ENCODE measurements at regions not wholly inside any gene's neighbourhood (a gene's known extent, or its start where the extent isn't known, plus 50 kb on each side); places are given as distances from the start of the nearest gene placed in this dataset.

DNA sequence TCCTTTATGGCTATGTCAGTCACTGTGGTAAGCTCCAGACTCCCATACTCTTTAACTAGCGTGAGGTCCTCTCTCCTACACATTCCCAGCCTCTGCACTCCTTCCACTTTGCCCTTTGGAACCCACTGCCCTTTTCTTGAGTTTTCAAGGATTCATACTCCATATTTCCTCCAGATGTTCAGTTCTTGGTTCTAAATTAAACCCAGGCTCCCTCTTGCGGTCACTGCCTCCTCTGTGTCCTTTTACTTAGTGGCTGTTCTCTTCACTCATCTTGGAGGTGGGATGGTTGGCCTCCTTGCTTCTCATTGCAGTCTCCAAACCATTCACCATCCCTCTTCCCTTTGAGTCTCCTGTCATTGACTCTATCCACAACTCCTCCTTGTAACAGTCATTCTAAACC lies 208.1 kb downstream of the TGFB2 start:
- POLR2A ChIA-PET = no interaction called here

DNA sequence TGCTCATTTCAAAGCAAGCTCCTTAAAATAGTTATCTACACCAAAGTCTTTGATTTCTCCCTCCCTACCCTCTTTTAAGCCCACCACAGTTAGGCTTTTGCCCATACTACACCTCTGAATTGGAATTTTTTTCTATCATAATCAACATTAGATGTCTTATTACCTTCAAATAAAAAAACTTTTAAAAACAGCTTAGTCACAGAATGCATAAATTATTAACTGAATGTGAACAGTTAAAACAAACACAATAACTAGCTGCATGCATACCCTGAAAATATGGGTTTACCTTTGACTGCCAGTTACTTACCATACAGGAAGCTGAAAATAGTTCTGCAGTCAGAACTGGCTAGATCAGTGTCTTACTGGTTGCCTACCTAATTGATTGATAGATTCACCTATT lies 210.9 kb downstream of the TGFB2 start:
- ChIA-PET POLR2A (no interaction called here), CTCF (no interaction called here)
- no peak for DNase-seq (ENCODE audit: extremely low spot score)
- TF ChIP-seq, protein P1, sequence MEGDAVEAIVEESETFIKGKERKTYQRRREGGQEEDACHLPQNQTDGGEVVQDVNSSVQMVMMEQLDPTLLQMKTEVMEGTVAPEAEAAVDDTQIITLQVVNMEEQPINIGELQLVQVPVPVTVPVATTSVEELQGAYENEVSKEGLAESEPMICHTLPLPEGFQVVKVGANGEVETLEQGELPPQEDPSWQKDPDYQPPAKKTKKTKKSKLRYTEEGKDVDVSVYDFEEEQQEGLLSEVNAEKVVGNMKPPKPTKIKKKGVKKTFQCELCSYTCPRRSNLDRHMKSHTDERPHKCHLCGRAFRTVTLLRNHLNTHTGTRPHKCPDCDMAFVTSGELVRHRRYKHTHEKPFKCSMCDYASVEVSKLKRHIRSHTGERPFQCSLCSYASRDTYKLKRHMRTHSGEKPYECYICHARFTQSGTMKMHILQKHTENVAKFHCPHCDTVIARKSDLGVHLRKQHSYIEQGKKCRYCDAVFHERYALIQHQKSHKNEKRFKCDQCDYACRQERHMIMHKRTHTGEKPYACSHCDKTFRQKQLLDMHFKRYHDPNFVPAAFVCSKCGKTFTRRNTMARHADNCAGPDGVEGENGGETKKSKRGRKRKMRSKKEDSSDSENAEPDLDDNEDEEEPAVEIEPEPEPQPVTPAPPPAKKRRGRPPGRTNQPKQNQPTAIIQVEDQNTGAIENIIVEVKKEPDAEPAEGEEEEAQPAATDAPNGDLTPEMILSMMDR (IDR thresholded peaks at IDR 0.05; ENCODE audit: control extremely low read depth, extremely low read depth, low read depth, missing control alignments) = no peak

More for the DNA sequence above, 208.1 kb downstream of the TGFB2 start:
- DNase-seq (ENCODE audit: extremely low spot score) = no peak
- CTCF ChIA-PET = no interaction called here
- TF ChIP-seq, protein P1 (IDR thresholded peaks at IDR 0.05; ENCODE audit: control extremely low read depth, extremely low read depth, low read depth, missing control alignments) = no peak

DNA sequence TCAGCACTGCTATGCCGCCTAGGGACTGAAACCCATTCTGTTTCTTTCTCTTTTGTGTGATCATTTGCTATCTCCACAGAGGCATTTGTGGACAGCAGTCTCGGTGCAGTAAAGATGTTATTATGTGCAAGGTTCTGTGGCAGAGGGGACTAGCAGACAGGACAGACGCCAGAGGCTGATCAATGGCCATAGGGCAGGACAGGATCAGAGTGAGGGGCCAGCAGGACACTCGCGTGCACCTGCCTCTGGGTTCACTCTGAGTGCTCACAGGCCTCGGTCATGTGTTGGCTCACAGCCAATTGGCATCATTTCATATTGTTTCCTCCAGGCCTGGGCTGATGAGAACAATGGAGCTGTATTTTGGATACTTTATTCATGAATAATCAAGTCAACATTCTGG lies 212.6 kb downstream of the TGFB2 start:
- DNase-seq (ENCODE audit: extremely low spot score) = no peak
- ChIA-PET POLR2A (no interaction called here), CTCF (no interaction called here)
- TF ChIP-seq, protein P1 (IDR thresholded peaks at IDR 0.05; ENCODE audit: control extremely low read depth, extremely low read depth, low read depth, missing control alignments) = no peak

DNA sequence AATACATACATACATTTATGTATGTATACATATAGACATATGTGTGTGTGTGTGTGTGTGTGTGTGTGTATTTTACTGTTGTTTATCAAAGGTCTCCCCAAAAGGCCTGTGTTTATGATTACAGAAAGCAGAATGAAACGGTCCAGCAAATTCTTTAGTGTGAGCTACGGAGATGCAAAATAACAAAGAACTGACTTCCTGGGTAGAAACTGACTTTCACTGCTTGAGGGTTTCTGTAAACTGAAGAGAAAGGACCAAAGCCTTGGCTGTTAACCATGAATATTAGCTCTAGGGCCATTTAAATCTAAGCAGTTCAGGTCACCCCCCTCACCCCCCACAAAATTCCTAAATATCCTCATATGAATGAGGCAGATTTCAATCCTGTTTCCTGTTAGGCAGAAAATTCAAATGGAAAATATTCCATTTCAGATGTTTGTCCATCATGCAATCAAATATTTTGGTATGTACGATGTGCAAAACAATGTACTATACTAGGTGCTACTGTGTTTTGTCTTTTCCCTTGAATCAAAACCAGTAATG lies 213.2 kb downstream of the TGFB2 start:
- CTCF ChIA-PET = no interaction called here
- POLR2A ChIA-PET = no interaction called here
- TF ChIP-seq, protein P1 (IDR thresholded peaks at IDR 0.05; ENCODE audit: control extremely low read depth, extremely low read depth, low read depth, missing control alignments) = no peak
- DNase-seq (ENCODE audit: extremely low spot score) = no peak

DNA sequence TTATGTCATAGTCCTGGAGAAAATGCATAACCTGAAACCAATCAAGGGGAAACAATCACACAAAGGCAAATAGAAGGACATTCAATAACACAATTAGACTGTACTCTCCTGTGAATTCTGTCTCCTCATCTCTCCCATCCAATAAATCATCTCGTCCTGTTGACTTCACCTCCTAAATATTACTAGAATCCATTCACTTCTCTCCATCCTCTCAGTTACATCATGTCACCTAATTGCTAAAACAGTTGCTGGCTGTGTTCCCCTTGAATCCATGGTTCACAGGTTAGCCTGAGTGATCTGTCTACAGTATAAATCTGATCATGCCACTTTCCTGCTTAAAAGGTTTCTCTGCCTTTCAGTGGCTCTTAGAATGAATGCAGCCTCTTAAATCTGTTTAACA lies 220.2 kb downstream of the TGFB2 start:
- ChIA-PET CTCF (interaction anchor here (1.2 kb wide), 1 partner anchor 25 kb away, joined by 3 read pairs; no protein-coding TSS in a partner anchor), POLR2A (no interaction called here)
- TF ChIP-seq, protein P1 (IDR thresholded peaks at IDR 0.05; ENCODE audit: control extremely low read depth, extremely low read depth, low read depth, missing control alignments) = no peak
- DNase-seq (ENCODE audit: extremely low spot score) = no peak

DNA sequence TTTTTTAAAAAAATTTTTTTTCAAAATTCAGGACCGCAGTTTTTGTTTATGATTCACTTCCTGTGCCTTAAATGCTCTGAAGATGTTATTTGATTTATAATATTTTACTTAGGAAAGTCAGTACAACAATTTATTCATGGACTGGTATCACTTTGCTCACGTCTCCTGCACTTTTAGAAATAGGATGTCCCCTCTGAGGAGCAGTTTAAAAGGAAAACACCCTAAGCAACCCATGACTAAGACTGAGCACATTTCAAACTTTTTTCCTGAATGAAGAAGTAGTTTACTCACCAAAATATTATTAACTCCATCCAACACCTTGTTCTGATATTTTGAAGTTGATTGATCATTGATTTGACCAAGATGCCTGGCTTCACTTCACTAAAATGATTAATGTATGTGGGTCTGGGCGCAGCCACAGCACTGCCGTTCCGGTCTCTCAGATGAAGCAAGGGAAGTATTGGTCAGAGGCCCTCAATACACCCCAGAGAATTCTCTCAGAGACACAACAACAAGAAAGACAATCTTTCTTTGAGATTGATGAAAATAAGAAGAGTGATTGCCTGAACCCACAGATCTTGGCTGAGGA lies 223.9 kb downstream of the TGFB2 start:
- TF ChIP-seq, protein P1 (IDR thresholded peaks at IDR 0.05; ENCODE audit: control extremely low read depth, extremely low read depth, low read depth, missing control alignments) = no peak
- DNase-seq (ENCODE audit: extremely low spot score) = no peak
- POLR2A ChIA-PET = no interaction called here
- CTCF ChIA-PET = no interaction called here

Measured in GM10248 (cell line).